Tibial artery (tissue), 4 donors: ENCODE measurements at regions not wholly inside any gene's neighbourhood (a gene's known extent, or its start where the extent isn't known, plus 50 kb on each side); places are given as distances from the start of the nearest gene placed in this dataset.
"Not testable (repeated sequence)": the region's sequence is repeated elsewhere in the genome, so short reads cannot be mapped to it uniquely, and the experiment has no call there.

Experiments
- DNase-seq, 2 donors: peaks; one replicate each; pipeline ENCODE4 v3.0.0-alpha.2; 2019
- H3K27ac ChIP-seq, 2 donors: fragments of 200-600 bp; sonication (generic) in 1 of 2; 1 replicate in 1 of 2; 2 replicates in 1 of 2; pipeline ENCODE4 v1.5.1; 2018 to 2019; ENCODE audit warnings: mild to moderate bottlenecking in 1 of 2
- H3K27me3 ChIP-seq, 2 donors: fragments of 200-600 bp; sonication (generic) in 1 of 2; one replicate each; pipeline versions ENCODE4 v1.5.1 to v1.6.0; 2016 to 2019
- H3K36me3 ChIP-seq, 3 donors: fragments of 200-600 bp; sonication (generic) in 2 of 3; one replicate each; pipeline ENCODE4 v1.5.1; 2016 to 2019; ENCODE audit warnings: mild to moderate bottlenecking in 2 of 3
- H3K4me1 ChIP-seq, 4 donors: fragments of 200-600 bp; sonication (generic) in 2 of 4; 1 replicate in 3 of 4; 2 replicates in 1 of 4; pipeline ENCODE4 v1.5.1; 2016 to 2019
- H3K4me3 ChIP-seq, 2 donors: fragments of 200-600 bp; sonication (generic) in 1 of 2; 1 replicate in 1 of 2; 2 replicates in 1 of 2; pipeline ENCODE4 v1.5.1; 2018 to 2019; ENCODE audit warnings: mild to moderate bottlenecking in 2 of 2
- H3K9me3 ChIP-seq, 3 donors: fragments of 200-600 bp; sonication (generic) in 1 of 3; one replicate each; pipeline ENCODE4 v1.5.1; 2016 to 2019
- intact Hi-C: fragments of 100-400 bp; cut with DNase I; formaldehyde crosslinking; loops from one replicate; pipeline ENCODE4 v1.15.0; 2023; ENCODE audit warnings: low total_unique reads

- H3K4me1 ChIP-seq, DNase-seq, H3K36me3 ChIP-seq, intact Hi-C loops, H3K4me3 ChIP-seq, H3K9me3 ChIP-seq, H3K27me3 ChIP-seq, H3K27ac ChIP-seq: not testable (repeated sequence)
These were observed 130.5 kb upstream of the VOPP1 start for GRCh38 chr7:55702831-55703230.

- H3K27me3 ChIP-seq, DNase-seq, H3K4me1 ChIP-seq, H3K9me3 ChIP-seq, H3K27ac ChIP-seq, H3K36me3 ChIP-seq, intact Hi-C loops, H3K4me3 ChIP-seq: not testable (repeated sequence)
These were observed 127.1 kb upstream of the VOPP1 start for GRCh38 chr7:55699450-55699842.

- H3K36me3 ChIP-seq, H3K4me1 ChIP-seq, H3K27me3 ChIP-seq, intact Hi-C loops, H3K27ac ChIP-seq, H3K4me3 ChIP-seq, H3K9me3 ChIP-seq, DNase-seq: not testable (repeated sequence)
These were observed 126.5 kb upstream of the VOPP1 start for GRCh38 chr7:55698607-55699449.

GRCh38 chr7:55695893-55696701 is 123.8 kb upstream of the VOPP1 start:
- H3K4me1 ChIP-seq, H3K36me3 ChIP-seq, H3K27ac ChIP-seq, DNase-seq, intact Hi-C loops, H3K4me3 ChIP-seq, H3K9me3 ChIP-seq, H3K27me3 ChIP-seq: not testable (repeated sequence)

GRCh38 chr7:55694484-55694883 is 122.2 kb upstream of the VOPP1 start:
- H3K27me3 ChIP-seq, H3K9me3 ChIP-seq, H3K4me1 ChIP-seq, DNase-seq, H3K4me3 ChIP-seq, H3K27ac ChIP-seq, intact Hi-C loops, H3K36me3 ChIP-seq: not testable (repeated sequence)

- H3K4me3 ChIP-seq, H3K27me3 ChIP-seq, intact Hi-C loops, H3K36me3 ChIP-seq, H3K4me1 ChIP-seq, H3K9me3 ChIP-seq, H3K27ac ChIP-seq, DNase-seq: not testable (repeated sequence)
These were observed 116.7 kb upstream of the VOPP1 start for GRCh38 chr7:55688684-55689681.

- H3K27me3 ChIP-seq, H3K4me1 ChIP-seq, H3K36me3 ChIP-seq, H3K9me3 ChIP-seq, intact Hi-C loops, DNase-seq, H3K4me3 ChIP-seq, H3K27ac ChIP-seq: not testable (repeated sequence)
These were observed 116.0 kb upstream of the VOPP1 start for GRCh38 chr7:55688261-55688660.

- intact Hi-C loops, DNase-seq, H3K4me1 ChIP-seq, H3K36me3 ChIP-seq, H3K4me3 ChIP-seq, H3K27me3 ChIP-seq, H3K9me3 ChIP-seq, H3K27ac ChIP-seq: not testable (repeated sequence)
These were observed 115.0 kb upstream of the VOPP1 start for GRCh38 chr7:55687252-55687651.

GRCh38 chr7:55686771-55687170 is 114.5 kb upstream of the VOPP1 start:
- H3K27ac ChIP-seq, H3K36me3 ChIP-seq, H3K4me3 ChIP-seq, H3K9me3 ChIP-seq, H3K27me3 ChIP-seq, H3K4me1 ChIP-seq, intact Hi-C loops, DNase-seq: not testable (repeated sequence)

- H3K36me3 ChIP-seq, H3K27ac ChIP-seq, H3K4me1 ChIP-seq, H3K4me3 ChIP-seq, H3K27me3 ChIP-seq, intact Hi-C loops, DNase-seq, H3K9me3 ChIP-seq: not testable (repeated sequence)
These were observed 111.2 kb upstream of the VOPP1 start for GRCh38 chr7:55683501-55683900.

GRCh38 chr7:55675589-55675988 is 103.3 kb upstream of the VOPP1 start:
- H3K36me3 ChIP-seq, H3K9me3 ChIP-seq, H3K4me3 ChIP-seq, H3K27me3 ChIP-seq, intact Hi-C loops, H3K27ac ChIP-seq, DNase-seq, H3K4me1 ChIP-seq: not testable (repeated sequence)

- H3K4me3 ChIP-seq, DNase-seq, intact Hi-C loops: not testable (repeated sequence)
These were observed 101.2 kb upstream of the VOPP1 start for GRCh38 chr7:55673525-55673924.

GRCh38 chr7:55672084-55672483 is 99.8 kb upstream of the VOPP1 start:
- H3K27ac ChIP-seq, H3K4me3 ChIP-seq, H3K9me3 ChIP-seq, H3K27me3 ChIP-seq, H3K36me3 ChIP-seq, intact Hi-C loops, DNase-seq, H3K4me1 ChIP-seq: not testable (repeated sequence)

More at GRCh38 chr7:55673525-55673924, 101.2 kb upstream of the VOPP1 start:
- H3K36me3 ChIP-seq, H3K27me3 ChIP-seq, H3K27ac ChIP-seq, H3K4me1 ChIP-seq, H3K9me3 ChIP-seq: not testable (repeated sequence)
